Thoracic aorta (tissue), 2 donors: ENCODE measurements at regions not wholly inside any gene's neighbourhood (a gene's known extent, or its start where the extent isn't known, plus 50 kb on each side); places are given as distances from the start of the nearest gene placed in this dataset.
"Not testable (repeated sequence)": the region's sequence is repeated elsewhere in the genome, so short reads cannot be mapped to it uniquely, and the experiment has no call there.

Experiments
- ATAC-seq: fragments of 150-250 bp; one replicate; pipeline ENCODE4 v1.8.0; 2017; ENCODE audit warnings: low read depth; ENCODE audit not compliant: insufficient number of reproducible peaks, low FRiP score
- DNase-seq: peaks from one replicate; pipeline ENCODE4 v3.0.0-alpha.2; 2020; ENCODE audit warnings: low spot score
- H3K27ac ChIP-seq, 2 donors: fragments of 200-600 bp; sonication (generic); 1 replicate in 1 of 2; 2 replicates in 1 of 2; pipeline ENCODE4 v1.5.1; 2016; ENCODE audit warnings: mild to moderate bottlenecking in 2 of 2, moderate library complexity in 2 of 2
- H3K27me3 ChIP-seq: fragments of 200-600 bp; sonication (generic); replicated peaks from 2 replicates; pipeline ENCODE4 v1.6.0; 2016; ENCODE audit warnings: mild to moderate bottlenecking; ENCODE audit not compliant: insufficient read depth
- H3K36me3 ChIP-seq: fragments of 200-600 bp; sonication (generic); one replicate; pipeline ENCODE4 v1.5.1; 2016
- H3K4me1 ChIP-seq, 2 donors: fragments of 200-600 bp; sonication (generic); 1 replicate in 1 of 2; 2 replicates in 1 of 2; pipeline versions ENCODE4 v1.5.1 to v1.6.0; 2016; ENCODE audit warnings: low read depth in 2 of 2, mild to moderate bottlenecking in 1 of 2; ENCODE audit not compliant: control insufficient read depth in 1 of 2
- H3K4me3 ChIP-seq: fragments of 200-600 bp; sonication (generic); 2 replicates; pipeline ENCODE4 v1.5.1; 2016; ENCODE audit warnings: mild to moderate bottlenecking
- H3K9me3 ChIP-seq: fragments of 200-600 bp; sonication (generic); 2 replicates; pipeline ENCODE4 v1.5.1; 2016
- CTCF ChIP-seq: fragments of 200-600 bp; sonication (generic); IDR thresholded peaks from one replicate; pipeline ENCODE4 v1.5.1; 2019; ENCODE audit warnings: antibody characterized with exemption

DNA sequence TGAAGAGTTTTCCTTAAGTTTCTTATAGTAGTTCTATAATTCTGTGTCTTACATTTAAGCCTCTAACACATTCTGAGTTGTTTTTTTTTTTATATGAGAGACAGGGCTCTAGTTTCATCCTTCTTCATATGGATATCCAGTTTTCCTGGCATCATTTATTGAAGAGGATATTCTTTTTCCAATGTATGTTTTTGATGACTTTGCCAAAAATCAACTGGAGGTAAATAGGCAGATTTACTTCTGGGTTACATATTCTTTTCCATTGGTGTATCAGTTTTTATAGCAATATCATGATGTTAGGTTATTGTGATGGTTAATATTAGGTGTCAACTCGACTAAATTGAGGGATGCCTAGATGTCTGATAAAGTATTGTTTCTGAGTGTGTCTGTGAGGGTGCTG is 650.7 kb upstream of the GRID2 start:
- Histone ChIP-seq H3K4me3 (no peak overlapping the region), H3K27me3 (no peaks in the 10 kb centered on the region), H3K27ac (no peak overlapping the region), H3K36me3 (no peaks in the 10 kb centered on the region), H3K9me3 (no peaks in the 10 kb centered on the region), H3K4me1 (no peaks in the 10 kb centered on the region)
- DNase-seq (no peak), ATAC-seq (no peak)
- no peak for TF ChIP-seq CTCF

GRCh38 chr4:91681091-91681490 is 622.7 kb upstream of the GRID2 start:
- no peaks in the 10 kb centered on the region for H3K9me3 ChIP-seq
- ATAC-seq (no peak), DNase-seq (no peak)
- H3K4me1 ChIP-seq: no peaks in the 10 kb centered on the region
- H3K4me3 ChIP-seq: no peak overlapping the region
- H3K27me3 ChIP-seq: no peaks in the 10 kb centered on the region
- no peak for TF ChIP-seq CTCF
- no peak overlapping the region for H3K27ac ChIP-seq
- no peaks in the 10 kb centered on the region for H3K36me3 ChIP-seq

GRCh38 chr4:91681544-91681943 is 622.2 kb upstream of the GRID2 start:
- H3K4me3 ChIP-seq: no peak overlapping the region
- DNase-seq (no peak), ATAC-seq (no peak)
- TF ChIP-seq CTCF: no peak
- H3K27ac ChIP-seq: no peak overlapping the region
- H3K9me3 ChIP-seq: no peaks in the 10 kb centered on the region
- H3K27me3 ChIP-seq: no peaks in the 10 kb centered on the region
- no peaks in the 10 kb centered on the region for H3K36me3 ChIP-seq
- no peaks in the 10 kb centered on the region for H3K4me1 ChIP-seq

DNA sequence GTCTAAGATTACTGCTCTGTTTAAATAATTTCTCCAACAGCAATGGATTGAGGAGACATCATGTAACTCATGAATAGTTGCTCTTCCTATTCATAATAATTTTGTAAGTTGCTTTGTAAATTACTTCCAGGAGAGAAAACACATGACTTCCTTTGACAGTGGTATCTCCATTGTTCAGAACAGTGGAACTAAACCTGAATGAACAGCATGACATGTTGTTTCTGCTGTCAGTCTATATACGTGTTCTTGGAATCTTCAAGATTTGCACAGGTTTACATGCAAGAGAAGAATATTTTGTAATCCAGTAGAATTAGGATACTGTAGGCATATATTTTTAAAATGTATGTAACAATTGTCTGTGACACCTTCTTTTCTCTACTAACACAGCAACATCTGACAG is 618.8 kb upstream of the GRID2 start:
- H3K4me1 ChIP-seq: no peaks in the 10 kb centered on the region
- TF ChIP-seq CTCF: no peak
- no peak overlapping the region for H3K27ac ChIP-seq
- ATAC-seq: no peak
- H3K36me3 ChIP-seq: no peaks in the 10 kb centered on the region
- H3K4me3 ChIP-seq: no peak overlapping the region
- no peaks in the 10 kb centered on the region for H3K27me3 ChIP-seq
- no peak for DNase-seq
- no peaks in the 10 kb centered on the region for H3K9me3 ChIP-seq

DNA sequence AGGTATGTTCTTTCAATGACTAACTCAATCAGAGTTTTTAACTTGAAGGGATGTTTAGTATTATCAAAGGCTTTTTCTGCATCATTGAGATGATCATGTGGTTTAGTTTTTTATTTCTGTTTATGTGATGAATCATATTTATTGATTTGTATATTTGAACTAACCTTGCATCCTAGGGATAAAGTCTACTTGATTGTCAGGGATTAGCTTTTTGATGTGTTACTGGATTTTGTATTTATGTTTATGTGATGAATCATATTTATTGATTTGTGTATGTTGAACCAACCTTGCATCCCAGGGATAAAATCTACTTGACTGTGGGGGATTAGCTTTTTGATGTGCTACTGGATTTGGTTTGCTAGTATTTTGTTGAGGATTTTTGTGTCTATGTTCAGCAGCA is 615.4 kb upstream of the GRID2 start:
- no peaks in the 10 kb centered on the region for H3K4me1 ChIP-seq
- no peak for TF ChIP-seq CTCF
- H3K36me3 ChIP-seq: no peaks in the 10 kb centered on the region
- DNase-seq: no peak
- no peak overlapping the region for H3K27ac ChIP-seq
- no peak overlapping the region for H3K4me3 ChIP-seq
- no peak for ATAC-seq
- H3K9me3 ChIP-seq: no peaks in the 10 kb centered on the region
- H3K27me3 ChIP-seq: no peaks in the 10 kb centered on the region

DNA sequence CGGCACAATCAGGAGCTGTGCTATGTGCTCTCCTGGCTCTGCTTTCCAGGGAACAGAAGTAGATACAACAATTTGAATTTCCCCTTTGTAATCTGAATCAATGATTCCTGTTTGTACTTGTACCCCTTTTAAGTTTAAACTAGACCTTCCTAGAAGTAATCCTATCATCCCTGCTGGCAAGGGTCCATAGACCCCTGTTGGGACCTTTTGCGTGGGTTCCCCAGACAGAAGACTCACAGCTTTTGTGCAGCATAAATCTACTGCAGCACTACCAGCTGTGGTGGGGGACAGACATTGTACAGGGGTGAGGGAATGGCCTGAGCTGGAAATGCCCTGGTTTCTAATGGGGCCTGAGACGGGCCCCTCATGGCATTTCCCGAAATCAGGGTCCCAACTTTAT is 604.1 kb upstream of the GRID2 start:
- H3K4me3 ChIP-seq, H3K36me3 ChIP-seq, H3K4me1 ChIP-seq, ATAC-seq, H3K27ac ChIP-seq, DNase-seq, H3K9me3 ChIP-seq, H3K27me3 ChIP-seq: not testable (repeated sequence)
